ENCODE measurements at regions not wholly inside any gene's neighbourhood (a gene's known extent, or its start where the extent isn't known, plus 50 kb on each side); places are given as distances from the start of the nearest gene placed in this dataset.
"Not testable (repeated sequence)": the region's sequence is repeated elsewhere in the genome, so short reads cannot be mapped to it uniquely, and the experiment has no call there.

DNA sequence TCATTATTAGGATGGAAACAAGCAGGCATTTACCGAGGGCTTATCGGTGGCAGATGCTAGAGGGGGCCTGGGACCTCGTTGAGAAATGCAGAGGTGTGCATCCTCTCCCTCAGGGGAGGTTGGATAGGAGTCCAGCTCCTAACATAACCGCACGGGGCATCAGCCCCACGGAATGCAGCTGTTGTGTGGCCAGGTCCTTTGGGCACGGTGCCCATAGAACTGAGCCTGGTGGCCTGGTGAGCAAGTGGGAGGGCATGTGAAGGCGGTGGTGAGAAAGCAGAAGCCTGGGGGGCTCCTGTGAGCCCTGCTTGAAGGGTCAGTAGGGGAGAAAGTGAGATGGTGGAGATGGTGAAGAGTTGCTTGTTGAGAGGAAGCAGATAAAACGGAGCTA is 143.7 kb downstream of the CDH26 start:
- no peak overlapping the region for H3K4me3 ChIP-seq (ENCODE audit: control insufficient read depth, low read depth, low read length)
- TF ChIP-seq CTCF (conservative IDR thresholded peaks at IDR 0.05; ENCODE audit: control insufficient read depth, insufficient read depth, low read depth, low read length), result no peak

GRCh38 chr20:60102665-60103210 is 144.5 kb downstream of the CDH26 start:
- no peak overlapping the region for H3K4me3 ChIP-seq (ENCODE audit: control insufficient read depth, low read depth, low read length)
- no peak for DNase-seq (ENCODE audit: low read depth)
- TF ChIP-seq CTCF (conservative IDR thresholded peaks at IDR 0.05; ENCODE audit: control insufficient read depth, insufficient read depth, low read depth, low read length), result no peak

More for the DNA sequence above, 143.7 kb downstream of the CDH26 start:
- no peak for DNase-seq (ENCODE audit: low read depth)

DNA sequence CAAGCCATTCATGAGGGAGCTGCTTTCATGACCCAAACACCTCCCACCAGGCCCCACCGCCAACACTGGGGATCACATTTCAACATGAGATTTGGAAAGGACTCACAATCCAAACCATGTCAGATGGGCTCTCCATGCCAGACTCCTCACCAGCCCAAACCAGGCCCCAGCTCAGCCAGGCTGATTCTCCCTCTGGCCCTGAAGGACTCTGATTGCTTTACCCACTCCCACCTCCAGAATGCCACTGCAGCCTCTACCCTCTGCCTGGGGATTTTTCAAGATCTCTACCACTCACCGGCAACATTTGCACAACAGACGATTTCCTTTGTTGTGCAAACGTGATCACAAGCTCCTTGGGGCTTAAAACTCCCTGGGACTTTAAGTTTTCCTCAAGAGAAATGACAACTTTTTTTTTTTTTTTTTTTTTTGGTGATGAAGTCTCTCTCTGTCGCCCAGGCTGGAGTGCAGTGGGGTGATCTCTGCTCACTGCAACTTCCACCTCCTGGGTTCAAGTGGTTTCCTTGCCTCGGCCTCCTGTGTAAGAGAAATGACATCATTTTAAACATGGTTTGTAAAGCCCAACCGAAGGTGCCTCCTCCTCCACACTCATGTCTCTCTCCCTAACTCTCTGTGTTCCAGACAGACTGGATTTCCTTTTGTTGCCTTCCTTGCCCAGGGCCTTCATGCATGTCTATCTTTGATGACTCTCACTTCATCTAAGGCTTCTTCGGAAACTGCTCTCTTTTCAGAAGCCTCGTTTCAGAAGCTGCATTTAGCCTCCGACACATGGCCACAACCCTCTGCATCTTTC is 147.0 kb downstream of the CDH26 start:
- DNase-seq (ENCODE audit: low read depth), result no peak
- no peak for TF ChIP-seq CTCF (conservative IDR thresholded peaks at IDR 0.05; ENCODE audit: control insufficient read depth, insufficient read depth, low read depth, low read length)
- no peak overlapping the region for H3K4me3 ChIP-seq (ENCODE audit: control insufficient read depth, low read depth, low read length)

DNA sequence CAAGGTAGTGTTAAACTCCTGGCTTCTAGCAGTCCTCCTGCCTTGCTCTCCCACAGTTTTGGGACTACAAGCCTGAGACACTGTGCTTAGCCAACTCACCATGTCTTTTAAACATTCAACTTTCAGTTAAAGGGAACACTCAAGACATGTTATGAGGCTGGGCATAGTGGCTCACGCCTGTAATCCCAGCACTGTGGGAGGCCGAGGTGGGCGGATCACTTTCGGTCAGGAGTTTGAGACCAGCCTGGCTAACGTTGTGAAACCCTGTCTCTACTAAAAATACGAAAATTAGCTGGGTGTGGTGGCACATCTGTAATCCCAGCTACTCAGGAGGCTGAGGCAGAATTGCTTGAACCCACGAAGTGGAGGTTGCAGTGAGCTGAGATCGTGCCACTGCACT is 148.0 kb downstream of the CDH26 start:
- DNase-seq (ENCODE audit: low read depth); H3K4me3 ChIP-seq (ENCODE audit: control insufficient read depth, low read depth, low read length): not testable (repeated sequence)

DNA sequence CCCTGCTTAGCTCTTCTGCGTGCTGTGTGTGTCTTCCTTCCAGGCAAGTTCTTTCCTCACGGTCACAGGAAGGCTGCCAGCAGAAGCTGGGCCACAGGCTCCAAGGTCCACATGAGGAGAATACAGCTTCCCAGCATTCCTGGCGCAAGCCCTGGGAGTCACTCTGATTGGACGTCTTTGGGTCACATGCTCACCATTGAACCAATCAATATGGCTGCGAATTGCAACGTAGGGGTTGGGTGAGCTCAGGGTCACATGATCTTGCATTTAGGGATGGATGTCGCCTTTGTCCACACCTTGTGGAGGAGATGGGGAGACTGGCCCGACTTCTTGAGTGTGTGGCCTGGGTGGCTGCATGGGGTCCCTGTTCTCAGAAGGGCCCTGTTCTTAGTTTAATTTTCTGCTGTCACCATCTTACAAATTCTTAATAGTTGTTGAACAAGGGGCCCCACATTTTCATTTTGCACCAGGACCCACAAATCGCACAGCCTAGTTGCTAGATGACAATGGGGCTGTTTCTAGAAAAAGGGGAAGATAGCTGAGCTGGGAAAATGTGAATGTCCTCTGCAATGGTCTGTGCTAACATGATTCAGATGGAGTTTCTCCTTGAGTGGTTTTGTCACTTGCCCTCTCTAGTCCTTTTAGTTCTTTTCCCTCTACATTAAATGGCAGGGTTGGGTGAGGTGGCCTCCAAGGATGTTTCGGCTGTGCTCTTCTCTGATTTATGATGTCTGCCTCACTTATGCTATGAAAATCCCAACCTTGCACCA is 149.6 kb downstream of the CDH26 start:
- no peak for DNase-seq (ENCODE audit: low read depth)
- no peak for TF ChIP-seq CTCF (conservative IDR thresholded peaks at IDR 0.05; ENCODE audit: control insufficient read depth, insufficient read depth, low read depth, low read length)

GRCh38 chr20:60108397-60108796 is 150.2 kb downstream of the CDH26 start:
- no peak overlapping the region for H3K4me3 ChIP-seq (ENCODE audit: control insufficient read depth, low read depth, low read length)
- DNase-seq (ENCODE audit: low read depth), result no peak
- TF ChIP-seq CTCF (conservative IDR thresholded peaks at IDR 0.05; ENCODE audit: control insufficient read depth, insufficient read depth, low read depth, low read length), result no peak

More for the DNA sequence above, 149.6 kb downstream of the CDH26 start:
- no peak overlapping the region for H3K4me3 ChIP-seq (ENCODE audit: control insufficient read depth, low read depth, low read length)

Measured in fibroblast of mammary gland (primary cell).